SK-N-MC (cell line): ENCODE measurements at regions not wholly inside any gene's neighbourhood (a gene's known extent, or its start where the extent isn't known, plus 50 kb on each side); places are given as distances from the start of the nearest gene placed in this dataset.
A peak's percentile ranks its signal among the peaks of the same experiment; 100 is the strongest.

Source experiments
- DNase-seq: peaks from one replicate; pipeline ENCODE4 v3.0.0-alpha.2; 2011; ENCODE audit warnings: low read depth, low spot score
- H3K27ac ChIP-seq: fragments of 200-600 bp; sonication (generic); 2 replicates; pipeline ENCODE4 v1.5.1; 2016; ENCODE audit warnings: mixed run types
- H3K36me3 ChIP-seq: fragments of 200-600 bp; sonication (generic); 2 replicates; pipeline ENCODE4 v1.6.1; 2017; ENCODE audit warnings: antibody characterized with exemption, low read length, mixed read lengths; ENCODE audit not compliant: insufficient read depth
- H3K4me3 ChIP-seq: fragments of 200-600 bp; sonication (generic); 2 replicates; pipeline ENCODE4 v1.5.1; 2016
- H3K9ac ChIP-seq: fragments of 200-600 bp; sonication (generic); 2 replicates; pipeline ENCODE4 v1.8.0; 2017; ENCODE audit warnings: mixed run types, mixed read lengths; ENCODE audit not compliant: insufficient read length
- H3K9me3 ChIP-seq: fragments of 200-600 bp; sonication (generic); 2 replicates; pipeline ENCODE4 v1.6.1; 2017; ENCODE audit warnings: low read depth, mild to moderate bottlenecking, antibody characterized with exemption, low read length, moderate library complexity, mixed read lengths
- EZH2 ChIP-seq: fragments of 200-600 bp; sonication (generic); IDR thresholded peaks from one replicate; pipeline ENCODE4 v1.6.1; 2017; ENCODE audit warnings: antibody characterized with exemption
- FOXP2 ChIP-seq: optimal IDR thresholded peaks from 2 replicates; pipeline ENCODE3; 2011; ENCODE audit warnings: mild to moderate bottlenecking, moderate library complexity; ENCODE audit not compliant: insufficient read depth; ENCODE audit errors: extremely low read length, control extremely low read depth
- POLR2AphosphoS5 ChIP-seq: IDR thresholded peaks from 2 replicates; pipeline ENCODE4 v1.6.1; 2012; ENCODE audit warnings: mild to moderate bottlenecking, low read depth, low read length, borderline replicate concordance

DNA sequence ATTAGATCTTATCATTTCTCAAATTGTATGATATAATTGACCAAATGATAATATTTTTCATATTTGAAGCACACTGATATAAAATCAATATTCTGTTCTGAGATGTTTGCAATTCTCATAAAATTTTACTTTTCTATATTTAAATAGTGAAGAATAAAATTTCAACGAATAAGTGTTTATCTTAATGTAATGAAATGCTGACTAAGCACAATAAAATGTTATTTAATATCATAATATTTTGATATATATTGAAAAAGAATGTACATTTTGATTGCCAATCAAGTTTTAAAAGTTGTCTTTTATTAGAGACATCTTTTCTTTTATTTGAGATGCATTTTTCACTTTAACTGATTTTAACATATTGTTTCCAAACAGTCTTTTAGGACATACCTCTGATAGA lies 416.1 kb downstream of the TAF11L14 start:
- H3K36me3 ChIP-seq, result no peaks in the 10 kb centered on the region
- H3K27ac ChIP-seq, result no peak overlapping the region
- no peaks in the 10 kb centered on the region for H3K9me3 ChIP-seq
- H3K4me3 ChIP-seq, result no peak overlapping the region
- no peak for DNase-seq
- TF ChIP-seq EZH2, result no peak
- H3K9ac ChIP-seq, result no peak overlapping the region

DNA sequence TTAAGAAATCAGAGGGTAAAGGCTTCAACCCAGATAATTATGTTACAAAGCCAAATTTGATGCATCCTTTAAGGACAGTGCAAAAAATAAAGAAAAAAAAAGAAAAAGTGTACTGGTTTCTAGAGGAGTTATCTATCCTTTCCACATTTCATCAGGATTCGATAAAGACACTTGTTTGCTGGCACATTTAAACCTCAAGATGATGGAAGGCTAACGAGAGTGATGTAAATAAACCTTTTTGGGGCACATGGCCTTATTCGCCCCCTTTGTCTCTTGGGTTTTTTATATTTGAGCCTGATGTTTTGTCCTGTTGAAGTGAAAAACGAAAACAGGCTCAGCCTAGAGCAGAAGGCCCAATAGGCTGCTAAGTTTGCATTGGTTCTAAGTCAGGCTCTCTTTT lies 416.5 kb downstream of the TAF11L14 start:
- no peak overlapping the region for H3K9ac ChIP-seq
- TF ChIP-seq POLR2AphosphoS5, result no peak
- no peak for TF ChIP-seq EZH2
- no peak overlapping the region for H3K27ac ChIP-seq
- no peaks in the 10 kb centered on the region for H3K36me3 ChIP-seq
- no peak overlapping the region for H3K4me3 ChIP-seq
- no peak for DNase-seq
- no peaks in the 10 kb centered on the region for H3K9me3 ChIP-seq

DNA sequence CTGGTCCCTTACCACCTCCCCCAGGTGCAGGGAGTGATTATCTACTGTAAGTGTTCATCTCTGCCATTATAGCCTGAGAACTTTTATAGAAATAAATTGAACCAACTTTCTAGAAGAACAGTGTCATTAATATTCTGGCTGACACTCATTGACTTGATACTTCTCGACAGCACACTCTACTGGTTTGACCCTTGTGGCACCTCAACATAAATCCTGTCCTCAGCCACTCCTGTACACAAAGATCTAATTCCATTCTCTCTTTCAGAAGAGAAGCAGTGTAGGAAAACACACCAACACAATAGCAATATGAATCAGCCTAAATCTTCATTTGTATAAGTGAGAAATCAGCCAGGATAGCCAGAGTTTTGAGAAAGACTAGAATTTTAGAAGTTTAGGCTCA lies 417.7 kb downstream of the TAF11L14 start:
- no peak overlapping the region for H3K4me3 ChIP-seq
- H3K27ac ChIP-seq, result no peak overlapping the region
- no peaks in the 10 kb centered on the region for H3K36me3 ChIP-seq
- no peaks in the 10 kb centered on the region for H3K9me3 ChIP-seq
- TF ChIP-seq EZH2 (no peak), FOXP2 (no peak), POLR2AphosphoS5 (no peak)
- peak overlapping the region; percentile 8 for H3K9ac ChIP-seq
- no peak for DNase-seq

DNA sequence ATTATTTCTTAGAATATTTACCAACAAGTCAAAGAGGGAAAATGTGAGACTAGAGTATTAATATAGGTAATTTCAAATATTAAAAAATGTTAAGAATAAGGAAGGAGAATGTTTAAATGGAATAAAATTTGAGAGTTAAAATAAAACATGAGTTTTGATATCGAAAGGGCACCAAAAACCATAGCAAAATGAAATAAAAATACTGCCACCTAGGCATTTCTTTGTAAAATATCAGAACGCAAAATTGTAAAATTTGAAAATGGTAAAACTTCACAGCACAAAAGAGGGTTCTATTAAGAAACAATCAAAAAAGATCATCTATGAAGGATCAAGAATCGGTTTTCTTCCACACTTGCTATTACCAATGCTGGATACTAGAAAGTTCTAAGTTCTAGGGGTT lies 418.3 kb downstream of the TAF11L14 start:
- no peak overlapping the region for H3K4me3 ChIP-seq
- H3K27ac ChIP-seq, result no peak overlapping the region
- TF ChIP-seq EZH2 (no peak), FOXP2 (no peak)
- H3K9me3 ChIP-seq, result no peaks in the 10 kb centered on the region
- no peak overlapping the region for H3K9ac ChIP-seq
- no peaks in the 10 kb centered on the region for H3K36me3 ChIP-seq
- DNase-seq, result no peak

DNA sequence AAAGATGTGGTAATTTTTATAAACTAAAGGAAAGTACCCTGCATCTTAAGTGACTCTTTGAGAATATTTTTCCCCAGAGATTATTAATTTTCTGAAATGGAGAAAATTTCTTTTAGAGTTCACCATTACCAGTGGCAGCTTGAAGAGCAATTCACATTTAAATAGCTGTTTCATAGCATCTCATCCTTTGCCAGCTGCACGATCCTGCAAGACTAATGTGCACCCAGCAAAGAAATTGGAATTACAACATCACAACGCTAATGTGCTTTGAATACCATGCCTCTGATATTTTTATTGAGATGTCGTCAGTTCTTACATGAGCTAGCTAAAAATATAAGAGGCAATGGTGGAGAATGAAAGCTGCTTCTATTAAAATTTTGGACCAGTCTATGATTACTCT lies 423.5 kb downstream of the TAF11L14 start:
- no peak for DNase-seq
- Histone ChIP-seq H3K27ac (no peak overlapping the region), H3K36me3 (no peaks in the 10 kb centered on the region), H3K9ac (no peak overlapping the region), H3K4me3 (no peak overlapping the region), H3K9me3 (no peaks in the 10 kb centered on the region)
- no peak for TF ChIP-seq EZH2
- TF ChIP-seq POLR2AphosphoS5, result no peak
- no peak for TF ChIP-seq FOXP2

DNA sequence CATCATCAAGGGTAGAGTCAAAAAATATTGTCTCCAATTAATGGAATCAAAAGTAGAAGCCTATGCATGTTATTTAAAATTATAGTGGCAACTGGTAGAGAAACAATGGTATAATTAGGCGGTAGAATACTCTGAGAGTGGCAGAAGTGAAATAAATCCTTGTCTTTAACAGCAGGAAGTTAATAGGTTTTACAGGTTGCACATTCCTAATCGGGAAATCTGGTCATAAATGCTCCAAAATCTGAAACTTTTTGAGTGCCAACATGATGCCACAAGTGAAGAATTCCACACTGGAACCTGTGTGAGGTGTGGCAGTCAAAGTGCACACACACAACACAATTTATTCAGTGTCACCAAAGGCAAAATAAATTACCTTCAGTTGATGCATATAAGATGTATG lies 433.4 kb downstream of the TAF11L14 start:
- TF ChIP-seq EZH2, result no peak
- no peak for TF ChIP-seq FOXP2
- no peak for TF ChIP-seq POLR2AphosphoS5
- Histone ChIP-seq H3K36me3 (no peaks in the 10 kb centered on the region), H3K4me3 (no peak overlapping the region), H3K27ac (no peak overlapping the region), H3K9ac (no peak overlapping the region), H3K9me3 (no peaks in the 10 kb centered on the region; the same call in 1 of the 2 replicates)
- DNase-seq, result no peak

DNA sequence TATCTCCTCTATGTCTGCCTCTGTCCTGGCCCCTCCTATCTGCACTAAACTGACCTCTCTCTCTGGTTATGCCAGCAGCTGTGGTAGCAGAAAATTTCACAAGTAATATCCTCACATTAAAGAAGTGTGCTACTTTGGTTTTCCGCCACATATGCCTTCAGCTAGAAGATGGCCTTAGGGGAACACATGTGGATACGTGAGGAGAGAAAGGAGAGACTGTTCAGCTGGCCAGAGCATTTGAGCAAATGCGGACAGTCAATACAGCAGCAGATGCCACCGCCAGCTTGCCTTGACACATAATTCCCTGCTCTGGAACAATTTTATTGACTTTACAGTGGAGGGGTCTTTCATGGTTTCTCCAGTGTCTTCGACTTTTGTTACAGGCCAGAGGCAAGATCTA lies 434.6 kb downstream of the TAF11L14 start:
- TF ChIP-seq POLR2AphosphoS5, result no peak
- no peak for TF ChIP-seq EZH2
- TF ChIP-seq FOXP2, result no peak
- Histone ChIP-seq H3K4me3 (no peak overlapping the region), H3K36me3 (no peaks in the 10 kb centered on the region), H3K9ac (no peak overlapping the region), H3K27ac (no peak overlapping the region), H3K9me3 (no peaks in the 10 kb centered on the region; the same call in 1 of the 2 replicates)
- no peak for DNase-seq

DNA sequence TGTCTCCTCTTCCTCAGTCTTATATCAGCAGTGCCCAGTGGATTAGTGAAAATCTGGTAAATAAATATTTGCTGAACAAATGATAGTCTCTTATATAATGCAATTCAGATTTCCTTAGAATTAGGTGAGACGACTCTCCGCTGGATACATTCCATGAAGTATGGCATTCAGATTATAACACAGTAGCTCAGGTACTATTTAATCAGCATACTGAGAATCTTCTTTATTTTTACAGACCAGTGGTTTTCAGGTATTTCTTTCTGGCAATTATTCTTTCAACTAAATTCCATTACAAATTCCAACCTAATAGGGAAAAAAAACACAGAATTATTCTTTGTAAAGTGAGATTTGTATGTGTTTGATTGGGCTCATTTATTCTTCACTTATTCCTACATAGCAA lies 435.5 kb downstream of the TAF11L14 start:
- H3K4me3 ChIP-seq, result no peak overlapping the region
- H3K9me3 ChIP-seq, result no peaks in the 10 kb centered on the region; the same call in 1 of the 2 replicates
- no peak for TF ChIP-seq FOXP2
- TF ChIP-seq EZH2, result no peak
- TF ChIP-seq POLR2AphosphoS5, result no peak
- no peak for DNase-seq
- no peak overlapping the region for H3K9ac ChIP-seq
- no peak overlapping the region for H3K27ac ChIP-seq
- H3K36me3 ChIP-seq, result no peaks in the 10 kb centered on the region

DNA sequence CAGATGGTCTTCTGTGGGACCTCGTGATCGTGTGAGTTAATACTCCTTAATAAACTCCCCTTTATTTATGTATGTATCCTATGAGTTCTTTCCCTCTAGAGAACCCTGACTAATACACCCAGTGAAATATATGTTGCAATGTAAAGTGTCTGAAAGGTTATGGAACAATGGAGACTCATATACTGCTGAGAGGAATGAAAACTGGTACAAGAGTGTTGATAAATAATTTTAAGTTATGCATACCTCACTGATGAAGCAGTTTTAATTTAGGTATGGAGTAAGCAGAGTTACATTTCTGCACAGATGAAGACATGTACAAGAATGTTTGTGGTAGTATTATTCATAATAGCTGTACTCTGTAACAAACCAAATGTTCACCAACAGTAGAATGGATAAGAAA lies 438.3 kb downstream of the TAF11L14 start:
- H3K36me3 ChIP-seq, result no peaks in the 10 kb centered on the region

DNA sequence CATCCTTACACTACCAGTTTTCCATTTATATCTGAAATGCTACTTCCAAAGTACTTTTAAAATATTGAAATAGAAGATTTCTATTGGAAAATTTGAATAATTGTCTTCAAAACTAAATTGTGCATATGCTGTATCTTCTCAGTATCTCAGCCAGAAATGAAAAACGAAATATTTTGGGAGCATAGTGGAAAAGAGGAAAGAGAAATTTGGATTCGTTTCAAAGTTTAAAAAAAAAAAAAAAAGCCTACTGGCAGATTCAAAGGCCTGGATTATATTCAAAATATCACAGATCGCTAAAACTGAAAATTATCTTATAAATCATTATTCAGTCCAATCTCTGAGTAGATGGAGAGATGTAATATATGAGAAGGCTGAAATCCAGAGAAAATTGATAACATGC lies 440.7 kb downstream of the TAF11L14 start:
- Histone ChIP-seq H3K9ac (no peak overlapping the region), H3K4me3 (no peak overlapping the region), H3K36me3 (no peaks in the 10 kb centered on the region), H3K27ac (no peak overlapping the region), H3K9me3 (no peaks in the 10 kb centered on the region; the same call in 1 of the 2 replicates)
- TF ChIP-seq POLR2AphosphoS5 (no peak), EZH2 (no peak), FOXP2 (no peak)
- no peak for DNase-seq

More for the DNA sequence above, 438.3 kb downstream of the TAF11L14 start:
- no peak for TF ChIP-seq POLR2AphosphoS5
- no peak for TF ChIP-seq EZH2
- no peak for TF ChIP-seq FOXP2
- Histone ChIP-seq H3K27ac (no peak overlapping the region), H3K9me3 (no peaks in the 10 kb centered on the region; the same call in 1 of the 2 replicates), H3K4me3 (no peak overlapping the region), H3K9ac (no peak overlapping the region)
- DNase-seq, result no peak
